ENCODE measurements at regions not wholly inside any gene's neighbourhood (a gene's known extent, or its start where the extent isn't known, plus 50 kb on each side); places are given as distances from the start of the nearest gene placed in this dataset.

GRCh38 chr15:37372064-37372463 lies 271.7 kb upstream of the MEIS2 start:
- DNase-seq (no peak), ATAC-seq (ENCODE audit: insufficient read depth, low read depth) (no peak)

GRCh38 chr15:37375519-37375918 lies 275.2 kb upstream of the MEIS2 start:
- no peak overlapping the region for H3K4me3 ChIP-seq (ENCODE audit: low read depth in 1 of 2, low read length in 2 of 2)
- no peaks in the 10 kb centered on the region for H3K36me3 ChIP-seq (ENCODE audit: insufficient read depth, low read length)
- H3K9me3 ChIP-seq (ENCODE audit: insufficient read depth, low read length, severe bottlenecking): no peaks in the 10 kb centered on the region
- no peaks in the 10 kb centered on the region for H4K20me1 ChIP-seq (ENCODE audit: insufficient read depth, low read length)
- DNase-seq (no peak), ATAC-seq (ENCODE audit: insufficient read depth, low read depth) (no peak)
- TF ChIP-seq EZH2 (IDR thresholded peaks at IDR 0.05; ENCODE audit: borderline replicate concordance, low read depth, low read length, severe bottlenecking): no peak
- TF ChIP-seq CTCF (IDR thresholded peaks at IDR 0.05; ENCODE audit: borderline replicate concordance, extremely low read depth, low read length, poor library complexity, severe bottlenecking): no peak
- no peak overlapping the region for H3K27ac ChIP-seq (ENCODE audit: low read length)
- H3K79me2 ChIP-seq (ENCODE audit: insufficient read depth, low read length): no peaks in the 10 kb centered on the region
- no peak overlapping the region for H2AFZ ChIP-seq (ENCODE audit: low read depth, low read length)
- H3K4me1 ChIP-seq (ENCODE audit: insufficient read depth, low read length): no peaks in the 10 kb centered on the region
- H3K27me3 ChIP-seq (ENCODE audit: insufficient read depth, low read length, poor library complexity): no peaks in the 10 kb centered on the region
- H3K9ac ChIP-seq (ENCODE audit: low read depth, low read length): no peak overlapping the region
- no peak overlapping the region for H3K4me2 ChIP-seq (ENCODE audit: insufficient read depth, low read length)

More at GRCh38 chr15:37372064-37372463, 271.7 kb upstream of the MEIS2 start:
- H3K79me2 ChIP-seq (ENCODE audit: insufficient read depth, low read length): no peaks in the 10 kb centered on the region
- no peak overlapping the region for H3K27ac ChIP-seq (ENCODE audit: low read length)
- no peak for TF ChIP-seq EZH2 (IDR thresholded peaks at IDR 0.05; ENCODE audit: borderline replicate concordance, low read depth, low read length, severe bottlenecking)
- no peak for TF ChIP-seq CTCF (IDR thresholded peaks at IDR 0.05; ENCODE audit: borderline replicate concordance, extremely low read depth, low read length, poor library complexity, severe bottlenecking)
- no peaks in the 10 kb centered on the region for H3K27me3 ChIP-seq (ENCODE audit: insufficient read depth, low read length, poor library complexity)
- no peak overlapping the region for H3K9ac ChIP-seq (ENCODE audit: low read depth, low read length)
- no peak overlapping the region for H3K4me2 ChIP-seq (ENCODE audit: insufficient read depth, low read length)
- H2AFZ ChIP-seq (ENCODE audit: low read depth, low read length): no peak overlapping the region
- no peaks in the 10 kb centered on the region for H3K9me3 ChIP-seq (ENCODE audit: insufficient read depth, low read length, severe bottlenecking)
- H3K4me1 ChIP-seq (ENCODE audit: insufficient read depth, low read length): no peaks in the 10 kb centered on the region
- no peaks in the 10 kb centered on the region for H3K36me3 ChIP-seq (ENCODE audit: insufficient read depth, low read length)
- no peak overlapping the region for H3K4me3 ChIP-seq (ENCODE audit: low read depth in 1 of 2, low read length in 2 of 2)
- no peaks in the 10 kb centered on the region for H4K20me1 ChIP-seq (ENCODE audit: insufficient read depth, low read length)

- H3K79me2 ChIP-seq (ENCODE audit: insufficient read depth, low read length): no peaks in the 10 kb centered on the region
- H3K9me3 ChIP-seq (ENCODE audit: insufficient read depth, low read length, severe bottlenecking): no peaks in the 10 kb centered on the region
- no peak overlapping the region for H3K27ac ChIP-seq (ENCODE audit: low read length)
- H4K20me1 ChIP-seq (ENCODE audit: insufficient read depth, low read length): no peaks in the 10 kb centered on the region
- no peak overlapping the region for H3K4me3 ChIP-seq (ENCODE audit: low read depth in 1 of 2, low read length in 2 of 2)
- H3K4me2 ChIP-seq (ENCODE audit: insufficient read depth, low read length): no peak overlapping the region
- H3K27me3 ChIP-seq (ENCODE audit: insufficient read depth, low read length, poor library complexity): no peaks in the 10 kb centered on the region
- DNase-seq (no peak), ATAC-seq (ENCODE audit: insufficient read depth, low read depth) (no peak)
- no peak overlapping the region for H2AFZ ChIP-seq (ENCODE audit: low read depth, low read length)
- TF ChIP-seq EZH2 (IDR thresholded peaks at IDR 0.05; ENCODE audit: borderline replicate concordance, low read depth, low read length, severe bottlenecking) (no peak), CTCF (IDR thresholded peaks at IDR 0.05; ENCODE audit: borderline replicate concordance, extremely low read depth, low read length, poor library complexity, severe bottlenecking) (no peak)
- no peaks in the 10 kb centered on the region for H3K4me1 ChIP-seq (ENCODE audit: insufficient read depth, low read length)
- H3K36me3 ChIP-seq (ENCODE audit: insufficient read depth, low read length): no peaks in the 10 kb centered on the region
- no peak overlapping the region for H3K9ac ChIP-seq (ENCODE audit: low read depth, low read length)
These were observed 277.1 kb upstream of the MEIS2 start for GRCh38 chr15:37377428-37377827.
